Neural cell (in vitro differentiated cells): ENCODE measurements at regions not wholly inside any gene's neighbourhood (a gene's known extent, or its start where the extent isn't known, plus 50 kb on each side); places are given as distances from the start of the nearest gene placed in this dataset.
"Not testable (repeated sequence)": the region's sequence is repeated elsewhere in the genome, so short reads cannot be mapped to it uniquely, and the experiment has no call there.

Source experiments
- H2AFZ ChIP-seq: fragments of 200-600, 300-800 bp; sonication (generic), shearing (Covaris generic); 2 replicates; pipeline ENCODE4 v1.6.0; 2014; ENCODE audit warnings: low read depth, mild to moderate bottlenecking, antibody characterized with exemption, low read length, moderate library complexity
- H3F3A ChIP-seq: fragments of 200-600 bp; shearing (Covaris generic); 2 replicates; pipeline ENCODE4 v1.6.1; 2016; ENCODE audit warnings: mild to moderate bottlenecking, moderate library complexity, mixed read lengths, antibody characterized with exemption, low read length; ENCODE audit not compliant: insufficient read depth, poor library complexity, severe bottlenecking
- H3K27ac ChIP-seq: fragments of 200-600, 300-800 bp; sonication (generic), shearing (Covaris generic); 2 replicates; pipeline ENCODE4 v1.5.1; 2014; ENCODE audit warnings: mild to moderate bottlenecking, low read length, moderate library complexity
- H3K27me3 ChIP-seq: fragments of 300-800, 200-600 bp; sonication (generic), shearing (Covaris generic); 2 replicates; pipeline ENCODE4 v1.6.0; 2014; ENCODE audit warnings: mild to moderate bottlenecking, low read depth, low read length, moderate library complexity; ENCODE audit not compliant: insufficient read depth
- H3K36me3 ChIP-seq: fragments of 300-800, 200-600 bp; sonication (generic), shearing (Covaris generic); 2 replicates; pipeline ENCODE4 v1.5.1; 2014; ENCODE audit warnings: mild to moderate bottlenecking, antibody characterized with exemption, low read length, moderate library complexity; ENCODE audit not compliant: insufficient read depth
- H3K4me2 ChIP-seq: fragments of 300-800, 200-600 bp; sonication (generic), shearing (Covaris generic); 2 replicates; pipeline ENCODE4 v1.6.0; 2014; ENCODE audit warnings: mild to moderate bottlenecking, low read length
- H3K4me3 ChIP-seq: fragments of 300-800, 200-600 bp; sonication (generic), shearing (Covaris generic); 2 replicates; pipeline ENCODE4 v1.5.1; 2014; ENCODE audit warnings: mild to moderate bottlenecking, low read length, moderate library complexity
- H3K79me2 ChIP-seq: fragments of 200-600 bp; shearing (Covaris generic); replicated peaks from 2 replicates; pipeline ENCODE4 v1.6.0; 2014; ENCODE audit warnings: mild to moderate bottlenecking, low read length, moderate library complexity; ENCODE audit not compliant: insufficient read depth
- H3K9ac ChIP-seq: fragments of 300-800, 200-600 bp; sonication (generic), shearing (Covaris generic); 2 replicates; pipeline ENCODE4 v1.6.1; 2016; ENCODE audit warnings: mild to moderate bottlenecking, low read length, mixed read lengths
- H3K9me2 ChIP-seq: fragments of 200-600 bp; shearing (Covaris generic); 2 replicates; pipeline ENCODE4 v1.6.1; 2016; ENCODE audit warnings: mild to moderate bottlenecking, low read length, mixed read lengths; ENCODE audit not compliant: insufficient read depth
- H3K9me3 ChIP-seq: fragments of 200-600, 300-800 bp; sonication (generic), shearing (Covaris generic); 2 replicates; pipeline ENCODE4 v1.6.1; 2016; ENCODE audit warnings: mild to moderate bottlenecking, mixed run types, low read length, moderate library complexity, mixed read lengths
- H4K20me1 ChIP-seq: fragments of 200-600 bp; shearing (Covaris generic); 2 replicates; pipeline ENCODE4 v1.6.1; 2016; ENCODE audit warnings: mild to moderate bottlenecking, mixed run types; ENCODE audit not compliant: insufficient read depth
- CTCF ChIP-seq: fragments of 450-650 bp; IDR thresholded peaks from 2 replicates; pipeline ENCODE4 v1.5.1; 2014; ENCODE audit warnings: antibody characterized with exemption, mild to moderate bottlenecking, moderate library complexity; ENCODE audit not compliant: poor library complexity, severe bottlenecking
- EP300 ChIP-seq: fragments of 450-650 bp; conservative IDR thresholded peaks from 2 replicates; pipeline ENCODE4 v1.6.1; 2014; ENCODE audit warnings: antibody characterized with exemption, mild to moderate bottlenecking, moderate library complexity; ENCODE audit not compliant: poor library complexity, severe bottlenecking
- EZH2 ChIP-seq: fragments of 200-600, 300-800 bp; shearing (Covaris generic), sonication (generic); IDR thresholded peaks from 2 replicates; pipeline ENCODE4 v1.6.1; 2014; ENCODE audit warnings: antibody characterized with exemption, low read length, borderline replicate concordance, mild to moderate bottlenecking; ENCODE audit not compliant: insufficient read depth, poor library complexity, severe bottlenecking
- MXI1 ChIP-seq: fragments of 450-650 bp; conservative IDR thresholded peaks from 2 replicates; pipeline ENCODE4 v1.6.1; 2014; ENCODE audit warnings: antibody characterized with exemption, mild to moderate bottlenecking; ENCODE audit not compliant: poor library complexity, severe bottlenecking
- POLR2AphosphoS5 ChIP-seq: IDR thresholded peaks from 2 replicates; pipeline ENCODE4 v1.6.1; 2012
- RAD21 ChIP-seq: fragments of 450-650 bp; conservative IDR thresholded peaks from 2 replicates; pipeline ENCODE4 v1.6.1; 2014; ENCODE audit warnings: antibody characterized with exemption, mild to moderate bottlenecking, moderate library complexity
- REST ChIP-seq: IDR thresholded peaks from 2 replicates; pipeline ENCODE4 v1.6.1; 2012; ENCODE audit warnings: borderline replicate concordance
- SMC3 ChIP-seq: fragments of 450-650 bp; conservative IDR thresholded peaks from 2 replicates; pipeline ENCODE4 v1.6.1; 2014; ENCODE audit warnings: antibody characterized with exemption, mild to moderate bottlenecking, moderate library complexity; ENCODE audit not compliant: poor library complexity
- TAF1 ChIP-seq: IDR thresholded peaks from 2 replicates; pipeline ENCODE4 v1.6.1; 2012; ENCODE audit warnings: low read depth

GRCh38 chr9:3735251-3735650 lies 209.4 kb upstream of the RFX3 start:
- Histone ChIP-seq H2AFZ (no peak overlapping the region), H4K20me1 (no peaks in the 10 kb centered on the region), H3K4me2 (no peak overlapping the region), H3K36me3 (no peaks in the 10 kb centered on the region), H3K9me3 (no peaks in the 10 kb centered on the region), H3F3A (no peaks in the 10 kb centered on the region), H3K27me3 (no peaks in the 10 kb centered on the region), H3K9ac (no peak overlapping the region), H3K79me2 (no peaks in the 10 kb centered on the region), H3K4me3 (no peak overlapping the region), H3K9me2 (no peaks in the 10 kb centered on the region), H3K27ac (no peak overlapping the region)
- no peak for TF ChIP-seq TAF1
- no peak for TF ChIP-seq REST
- no peak for TF ChIP-seq EZH2
- no peak for TF ChIP-seq SMC3
- no peak for TF ChIP-seq CTCF
- no peak for TF ChIP-seq EP300
- no peak for TF ChIP-seq POLR2AphosphoS5
- TF ChIP-seq RAD21: no peak
- no peak for TF ChIP-seq MXI1

- not testable (repeated sequence) for H3K9me3 ChIP-seq, H3K36me3 ChIP-seq, H4K20me1 ChIP-seq, H3K9me2 ChIP-seq, H3F3A ChIP-seq, H3K9ac ChIP-seq, H3K4me3 ChIP-seq, H3K27me3 ChIP-seq, H3K79me2 ChIP-seq, H2AFZ ChIP-seq, H3K4me2 ChIP-seq, H3K27ac ChIP-seq
These were observed 207.9 kb upstream of the RFX3 start for GRCh38 chr9:3733527-3734262.

- H4K20me1 ChIP-seq: no peaks in the 10 kb centered on the region
- H3K4me2 ChIP-seq: no peak overlapping the region
- no peaks in the 10 kb centered on the region for H3K9me2 ChIP-seq
- no peaks in the 10 kb centered on the region for H3K36me3 ChIP-seq
- no peaks in the 10 kb centered on the region for H3K9me3 ChIP-seq
- no peaks in the 10 kb centered on the region for H3K27me3 ChIP-seq
- no peak overlapping the region for H3K27ac ChIP-seq
- TF ChIP-seq TAF1: no peak
- no peak overlapping the region for H2AFZ ChIP-seq
- H3K4me3 ChIP-seq: no peak overlapping the region
- no peak overlapping the region for H3K9ac ChIP-seq
- H3K79me2 ChIP-seq: no peaks in the 10 kb centered on the region
- no peaks in the 10 kb centered on the region for H3F3A ChIP-seq
These were observed 207.2 kb upstream of the RFX3 start for GRCh38 chr9:3733039-3733408.
